Vagina (tissue), 1 donor: ENCODE measurements at regions not wholly inside any gene's neighbourhood (a gene's known extent, or its start where the extent isn't known, plus 50 kb on each side); places are given as distances from the start of the nearest gene placed in this dataset. TPM values are rescaled to one million over a fixed set of nuclear protein-coding genes. Genes with fewer than 3 reads are reported as not detected.

Experiments used
- small RNA-seq: library from RNA; depleted of rRNA; stranded (forward); fragments of <200 nt; gene quantifications from one replicate; pipeline ENCODE3, GENCODE V24; 2016

Small RNAs in the stretch of these regions (small RNA-seq; reads per million reads assigned to genes)
- gene AC104619.4 (not detected), gene RF00026 (not detected)
